GM18511 (cell line): ENCODE measurements at regions not wholly inside any gene's neighbourhood (a gene's known extent, or its start where the extent isn't known, plus 50 kb on each side); places are given as distances from the start of the nearest gene placed in this dataset.

ENCODE experiments used
- ATAC-seq: cut with Tn5 transposase; IDR thresholded peaks from one replicate; pipeline ENCODE4 v1.9.1; 2021; ENCODE audit warnings: mild to moderate bottlenecking, moderate library complexity; ENCODE audit not compliant: unreplicated experiment

GRCh38 chr9:89789922-89790510 lies 185.2 kb downstream of the GADD45G start:
- ATAC-seq: no peak

DNA sequence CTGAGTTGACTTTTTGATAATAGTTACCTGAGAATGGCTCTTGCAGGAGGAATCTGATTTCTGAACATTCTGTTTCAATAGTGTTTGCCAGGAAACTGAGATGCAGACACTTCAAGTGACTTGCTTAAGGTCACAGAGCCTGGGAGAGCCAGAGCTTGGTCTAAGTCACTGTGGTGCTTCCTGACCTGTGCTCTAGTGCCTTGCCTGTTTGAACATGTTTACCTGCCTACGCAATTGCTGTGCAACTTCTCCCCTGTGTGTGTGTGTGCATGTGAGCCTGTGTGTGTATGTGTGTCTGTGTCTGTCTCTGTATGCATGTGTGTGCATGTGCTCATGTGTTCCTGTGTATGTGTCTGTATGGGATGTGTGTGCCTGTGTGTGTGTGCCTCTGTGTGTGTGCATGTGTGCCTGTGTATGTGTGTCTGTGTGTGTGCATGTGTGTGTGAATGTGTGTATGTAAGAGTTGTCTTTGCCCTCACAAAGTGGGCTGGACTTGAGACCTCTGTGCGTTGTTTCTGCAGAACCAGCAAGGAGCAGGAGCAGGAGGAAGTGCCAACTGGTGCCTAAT lies 185.8 kb downstream of the GADD45G start:
- no peak for ATAC-seq

- no peak for ATAC-seq
Observed at GRCh38 chr9:89791754-89792153, 186.9 kb downstream of the GADD45G start.

- no peak for ATAC-seq
Observed at GRCh38 chr9:89792189-89793123, 187.6 kb downstream of the GADD45G start.

DNA sequence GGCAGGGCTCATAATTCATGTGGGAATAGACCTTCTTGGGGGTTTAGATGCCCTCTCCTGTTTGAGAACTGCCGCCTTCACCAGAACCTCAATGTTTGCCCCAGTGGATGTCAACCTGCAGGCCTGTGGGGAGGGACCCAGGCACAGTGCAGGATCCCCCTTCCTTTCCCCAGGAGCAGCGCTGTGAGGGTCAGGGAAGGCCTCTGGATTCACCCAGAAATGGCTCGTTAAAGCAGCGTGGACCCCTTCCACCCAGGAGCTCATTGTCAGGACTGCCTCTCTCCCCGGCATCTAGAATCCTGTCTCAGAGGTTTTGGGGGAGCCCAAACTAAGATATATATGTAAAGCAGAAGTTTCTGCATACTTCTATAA lies 188.3 kb downstream of the GADD45G start:
- no peak for ATAC-seq

- no peak for ATAC-seq
Observed at GRCh38 chr9:89793551-89793950, 188.7 kb downstream of the GADD45G start.

- ATAC-seq: no peak
Observed at GRCh38 chr9:89794918-89795317, 190.1 kb downstream of the GADD45G start.

DNA sequence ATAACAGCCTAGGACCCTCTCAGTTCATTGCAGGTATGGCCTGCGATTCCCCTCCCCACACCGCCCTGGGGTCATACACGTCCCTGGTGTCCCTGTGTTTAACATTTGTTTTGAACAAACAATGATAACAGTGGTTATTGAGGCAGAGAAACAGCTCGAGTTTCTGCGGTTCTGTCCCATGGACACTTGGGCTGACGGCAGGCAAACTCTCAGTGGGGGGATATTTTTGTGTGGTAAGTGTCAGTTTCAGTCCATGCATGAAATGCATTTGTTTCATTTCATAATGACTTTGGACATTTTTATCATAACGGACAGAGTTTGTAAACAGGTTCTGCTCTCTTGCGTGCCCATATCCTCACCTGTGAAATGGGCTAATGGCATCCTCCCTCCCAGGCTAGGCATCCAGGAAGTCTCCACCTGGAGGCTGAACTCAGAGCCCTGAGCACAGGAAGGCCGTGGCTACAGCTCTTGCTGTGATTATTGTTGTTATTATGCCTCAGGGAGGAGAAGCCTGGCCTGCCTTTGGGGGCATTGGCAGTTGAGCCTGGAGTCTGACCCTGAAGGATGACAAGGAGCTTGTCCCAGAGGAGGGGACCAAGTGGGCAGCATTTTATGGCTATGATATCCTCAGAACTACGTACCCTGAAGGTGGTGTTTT lies 190.9 kb downstream of the GADD45G start:
- ATAC-seq: no peak

GRCh38 chr9:89796606-89797005 lies 191.8 kb downstream of the GADD45G start:
- no peak for ATAC-seq

DNA sequence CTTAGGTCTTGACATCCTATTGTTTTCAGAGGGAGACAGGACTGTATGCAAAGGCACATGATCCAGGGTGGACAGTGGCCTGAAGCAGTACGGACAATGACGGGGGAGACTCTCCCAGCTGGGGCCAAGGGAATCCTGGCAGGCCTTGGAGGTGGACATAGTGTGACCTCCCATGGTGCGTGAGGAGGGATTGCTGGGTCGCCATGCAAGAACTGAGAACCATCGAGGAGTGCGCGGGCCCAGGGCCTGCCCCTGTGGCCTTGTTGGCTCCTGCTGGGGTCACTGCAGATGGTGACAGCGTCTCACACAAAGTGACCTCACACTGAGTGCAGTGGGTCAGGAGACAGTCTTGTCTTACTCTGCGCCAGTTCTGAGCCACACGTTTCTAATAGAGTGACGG lies 192.4 kb downstream of the GADD45G start:
- ATAC-seq: no peak

DNA sequence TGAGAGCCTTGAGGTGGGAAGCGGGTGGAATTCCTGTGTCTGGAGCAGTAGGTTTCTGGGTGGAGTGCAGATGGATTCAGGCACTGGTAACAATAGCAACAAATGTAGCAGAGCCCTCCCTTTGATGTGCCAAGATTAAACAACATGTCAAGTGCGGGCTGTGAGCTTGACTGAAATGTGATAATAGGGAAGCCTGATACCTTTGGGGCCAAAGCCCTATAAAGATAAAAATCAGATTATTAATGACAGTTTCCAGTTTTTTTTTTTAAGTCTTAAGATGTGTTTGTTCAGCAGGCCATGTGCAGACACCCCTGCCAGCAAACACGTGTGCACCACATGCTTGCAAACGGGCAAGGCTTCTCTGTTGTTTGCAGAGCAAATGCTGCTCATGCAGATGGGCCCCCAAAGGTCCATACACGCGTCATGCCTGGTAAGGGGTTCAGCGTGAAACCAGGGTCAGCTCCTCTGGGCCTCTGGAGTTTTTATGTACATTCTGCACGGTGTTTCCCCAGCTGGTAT lies 193.2 kb downstream of the GADD45G start:
- ATAC-seq: no peak

DNA sequence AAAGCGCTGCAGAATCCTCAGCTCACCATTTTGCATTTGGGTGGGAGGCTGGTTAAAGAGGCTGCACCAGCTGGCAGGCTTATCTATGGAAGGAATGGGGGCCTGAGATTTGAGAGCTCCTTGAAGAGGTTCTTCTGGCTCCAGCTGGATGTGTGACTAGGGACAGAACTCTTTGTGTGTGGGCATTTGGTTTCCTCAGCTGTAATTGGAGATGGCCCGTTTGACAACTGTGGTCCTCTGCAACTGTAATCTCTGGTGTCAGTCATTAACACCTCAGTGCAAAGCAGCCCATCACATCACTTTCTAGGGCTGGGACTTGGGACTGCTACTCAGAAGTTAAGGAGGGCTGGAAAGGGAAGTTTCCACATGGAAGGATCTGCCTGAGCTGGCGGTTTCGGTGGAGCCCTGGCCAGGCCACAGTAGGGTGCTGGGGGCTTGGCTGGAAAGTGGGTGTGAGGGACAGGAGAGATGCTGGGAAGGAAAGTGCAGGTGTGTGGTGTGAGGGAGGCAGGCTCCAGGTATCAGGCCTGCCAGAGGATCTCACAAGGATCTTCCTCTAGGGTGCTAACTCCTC lies 193.8 kb downstream of the GADD45G start:
- no peak for ATAC-seq

DNA sequence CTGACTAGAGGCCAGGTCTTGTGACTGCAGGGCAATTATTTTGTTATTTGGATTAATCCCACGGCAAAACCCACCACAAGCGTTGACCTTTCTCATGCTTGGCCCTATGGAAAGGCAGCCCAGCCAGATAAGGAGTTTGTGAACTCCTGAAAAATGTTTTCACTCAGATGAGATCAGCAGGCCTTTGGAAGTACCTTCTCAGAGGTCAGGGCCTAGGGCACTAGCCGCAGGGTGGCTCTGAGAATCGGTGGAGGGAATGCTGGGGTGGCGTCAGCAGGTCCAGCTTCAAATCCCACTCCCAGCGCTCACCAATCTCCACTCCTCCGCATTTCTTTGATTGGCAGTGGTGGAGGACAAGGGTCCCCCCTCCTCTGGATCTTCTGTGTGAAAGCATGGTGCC lies 194.4 kb downstream of the GADD45G start:
- no peak for ATAC-seq

GRCh38 chr9:89799766-89800165 lies 195.0 kb downstream of the GADD45G start:
- no peak for ATAC-seq

DNA sequence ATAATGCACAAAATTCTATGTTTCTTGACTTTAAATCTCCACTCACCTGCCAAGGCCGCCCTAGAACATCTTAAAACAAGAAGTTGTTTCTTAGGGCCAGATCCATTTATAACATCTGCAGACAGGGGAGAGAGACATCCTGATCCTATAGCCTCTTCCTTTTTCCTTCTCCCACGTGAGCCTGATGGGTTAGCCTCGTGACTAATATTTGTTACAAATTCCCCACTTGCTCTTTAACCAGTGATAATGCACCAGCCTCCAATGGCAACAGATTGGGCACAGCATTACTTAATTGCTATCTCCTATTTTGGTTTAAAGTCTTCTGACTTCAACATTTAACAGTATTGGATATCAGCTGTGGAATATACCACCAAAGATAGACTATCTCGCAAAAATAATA lies 196.5 kb downstream of the GADD45G start:
- no peak for ATAC-seq

- ATAC-seq: no peak
Observed at GRCh38 chr9:89801742-89802670, 197.2 kb downstream of the GADD45G start.

GRCh38 chr9:89802781-89803355 lies 198.1 kb downstream of the GADD45G start:
- no peak for ATAC-seq

DNA sequence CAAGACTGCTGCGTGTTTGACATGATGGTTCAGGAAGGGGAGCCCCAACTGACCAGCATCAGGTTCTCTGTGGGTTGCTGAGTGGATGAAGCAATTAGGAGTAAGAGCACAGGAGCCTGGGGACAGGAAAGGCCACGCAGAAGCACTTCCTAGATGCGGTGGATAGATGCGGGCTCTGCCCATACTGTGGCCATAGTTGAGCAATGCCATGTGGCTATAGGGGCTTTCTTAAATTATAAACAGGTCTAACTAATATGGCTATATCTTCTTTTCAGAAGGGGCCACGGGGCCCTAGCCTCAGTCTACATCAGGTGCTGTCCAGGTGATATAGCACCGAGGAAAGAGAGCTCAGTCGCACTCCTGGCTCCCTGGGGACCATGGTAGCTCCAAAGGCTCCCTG lies 198.6 kb downstream of the GADD45G start:
- ATAC-seq: no peak

DNA sequence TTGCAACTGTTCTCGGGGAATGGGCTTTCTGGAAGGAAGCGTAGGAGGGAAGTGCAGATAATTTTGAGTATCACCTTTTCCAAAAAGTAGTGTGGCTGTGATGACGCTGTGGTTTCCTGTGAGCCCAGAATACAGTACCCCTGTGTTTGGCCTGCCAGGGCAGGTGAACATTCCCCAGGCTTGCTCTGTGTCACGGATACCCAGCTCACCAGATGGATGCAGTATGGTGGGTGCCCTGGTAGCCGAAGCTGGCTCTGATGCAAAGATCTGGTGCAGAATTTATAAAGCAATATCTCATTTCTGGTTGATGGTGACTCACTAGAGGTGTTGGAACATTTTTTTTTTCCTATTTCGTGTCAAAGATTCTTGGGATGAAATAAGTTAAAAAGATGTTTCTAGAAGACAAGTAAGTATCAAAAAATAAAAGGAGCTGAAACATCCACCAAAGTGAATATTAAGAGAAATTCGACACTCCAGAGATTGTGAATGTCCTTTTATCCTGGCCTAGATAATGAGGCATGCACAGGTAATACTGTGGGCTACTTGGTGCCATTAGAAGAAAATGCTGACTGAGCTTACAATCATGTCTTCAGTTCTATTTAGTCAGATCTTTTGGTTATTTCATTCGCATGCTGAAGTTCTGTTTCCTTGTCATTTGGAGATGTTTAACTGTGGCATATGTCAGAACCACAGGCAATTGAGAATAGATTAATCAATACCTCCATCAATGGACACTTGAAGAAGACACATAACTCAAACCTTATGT lies 200.1 kb downstream of the GADD45G start:
- ATAC-seq: no peak
